HEK293T (cell line): ENCODE measurements at regions not wholly inside any gene's neighbourhood (a gene's known extent, or its start where the extent isn't known, plus 50 kb on each side); places are given as distances from the start of the nearest gene placed in this dataset.
"Not testable (repeated sequence)": the region's sequence is repeated elsewhere in the genome, so short reads cannot be mapped to it uniquely, and the experiment has no call there.

Experiments
- CTCF ChIA-PET: fragments of 350-600 bp; formaldehyde crosslinking; extraction: SDS; loops from one replicate; lab custom pipeline; 2021; ENCODE audit warnings: antibody characterized with exemption, inconsistent platforms; lab: Yijun Ruan, JAX
- POLR2A ChIA-PET: fragments of 350-600 bp; formaldehyde crosslinking; extraction: SDS; loops from one replicate; lab custom pipeline; 2020; ENCODE audit warnings: antibody characterized with exemption, inconsistent platforms; lab: Yijun Ruan, JAX
- DNase-seq: peaks from one replicate; pipeline ENCODE4 v3.0.0; 2012; ENCODE audit warnings: mixed read lengths; ENCODE audit errors: extremely low spot score
- ARNT ChIP-seq: fragments of 450-650 bp; IDR thresholded peaks from 2 replicates; pipeline ENCODE4 v1.6.1; 2017; ENCODE audit warnings: mild to moderate bottlenecking
- BHLHE40 ChIP-seq: fragments of 450-650 bp; IDR thresholded peaks from 2 replicates; pipeline ENCODE4 v1.6.1; 2016; ENCODE audit warnings: mild to moderate bottlenecking, moderate library complexity, borderline replicate concordance
- CTBP1 ChIP-seq: fragments of 450-650 bp; IDR thresholded peaks from 2 replicates; pipeline ENCODE4 v1.6.1; 2016; ENCODE audit warnings: borderline replicate concordance
- ELF4 ChIP-seq: fragments of 450-650 bp; IDR thresholded peaks from 2 replicates; pipeline ENCODE4 v1.6.1; 2017; ENCODE audit warnings: antibody characterized with exemption
- FOXA1 ChIP-seq: fragments of 450-650 bp; IDR thresholded peaks from 2 replicates; pipeline ENCODE4 v1.6.1; 2016; ENCODE audit warnings: mild to moderate bottlenecking
- FOXK2 ChIP-seq: fragments of 450-650 bp; IDR thresholded peaks from 2 replicates; pipeline ENCODE4 v1.6.1; 2016; ENCODE audit warnings: mild to moderate bottlenecking
- FOXM1 ChIP-seq: fragments of 450-650 bp; IDR thresholded peaks from 2 replicates; pipeline ENCODE4 v1.6.1; 2017; ENCODE audit warnings: mild to moderate bottlenecking, borderline replicate concordance
- HDGF ChIP-seq: fragments of 450-650 bp; IDR thresholded peaks from 2 replicates; pipeline ENCODE4 v1.6.1; 2017; ENCODE audit warnings: antibody characterized with exemption, borderline replicate concordance
- L3MBTL2 ChIP-seq: fragments of 450-650 bp; conservative IDR thresholded peaks from 2 replicates; pipeline ENCODE4 v1.6.1; 2016; ENCODE audit warnings: mild to moderate bottlenecking
- LEF1 ChIP-seq: fragments of 450-650 bp; IDR thresholded peaks from 2 replicates; pipeline ENCODE4 v1.6.1; 2017; ENCODE audit warnings: mild to moderate bottlenecking, borderline replicate concordance
- NFRKB ChIP-seq: fragments of 450-650 bp; IDR thresholded peaks from 2 replicates; pipeline ENCODE4 v1.6.1; 2016; ENCODE audit warnings: mild to moderate bottlenecking, moderate library complexity
- PKNOX1 ChIP-seq: fragments of 450-650 bp; IDR thresholded peaks from 2 replicates; pipeline ENCODE4 v1.6.1; 2016
- SP1 ChIP-seq: fragments of 450-650 bp; IDR thresholded peaks from 2 replicates; pipeline ENCODE4 v1.6.1; 2017
- SUZ12 ChIP-seq: fragments of 450-650 bp; IDR thresholded peaks from 2 replicates; pipeline ENCODE4 v1.6.1; 2016; ENCODE audit warnings: mild to moderate bottlenecking
- TARDBP ChIP-seq: fragments of 450-650 bp; IDR thresholded peaks from 2 replicates; pipeline ENCODE4 v1.6.1; 2016
- ZNF384 ChIP-seq: fragments of 450-650 bp; IDR thresholded peaks from 2 replicates; pipeline ENCODE4 v1.6.1; 2016

- ChIA-PET POLR2A (no interaction called here), CTCF (interaction anchor here (0.5 to 0.6 kb wide), 2 partner anchors 17 to 26 kb away, joined by 3 read pairs; no protein-coding TSS in a partner anchor)
- no peak for DNase-seq
These were observed 116.4 kb upstream of the CRHR1 start for GRCh38 chr17:45667591-45668171.

GRCh38 chr17:45668316-45668715 lies 115.8 kb upstream of the CRHR1 start:
- no peak for DNase-seq
- ChIA-PET POLR2A (no interaction called here), CTCF (interaction anchor here (0.6 kb wide), 1 partner anchor 26 kb away, joined by 3 read pairs; no protein-coding TSS in a partner anchor)
- TF ChIP-seq ARNT (no peak), FOXK2 (no peak), FOXA1 (no peak), LEF1 (no peak), SP1 (no peak), ELF4 (no peak), FOXM1 (no peak), SUZ12 (no peak), TARDBP (no peak), NFRKB (no peak), ZNF384 (no peak), PKNOX1 (no peak), L3MBTL2 (no peak), HDGF (no peak), BHLHE40 (no peak), CTBP1 (no peak)

More at GRCh38 chr17:45667591-45668171, 116.4 kb upstream of the CRHR1 start:
- TF ChIP-seq ELF4, result no peak

- TF ChIP-seq FOXA1 (no peak), FOXK2 (no peak), PKNOX1 (no peak), NFRKB (no peak), ARNT (no peak)
- no peak for DNase-seq
- ChIA-PET CTCF (no interaction called here), POLR2A (no interaction called here)
These were observed 111.8 kb upstream of the CRHR1 start for GRCh38 chr17:45672301-45672700.

- ChIA-PET CTCF (no interaction called here), POLR2A (no interaction called here)
- DNase-seq, result no peak
- no peak for TF ChIP-seq PKNOX1
- no peak for TF ChIP-seq HDGF
- TF ChIP-seq BHLHE40, result no peak
- no peak for TF ChIP-seq NFRKB
- TF ChIP-seq TARDBP, result no peak
- no peak for TF ChIP-seq CTBP1
- no peak for TF ChIP-seq FOXK2
- TF ChIP-seq LEF1, result no peak
- no peak for TF ChIP-seq FOXA1
- no peak for TF ChIP-seq ELF4
- TF ChIP-seq ZNF384, result no peak
- no peak for TF ChIP-seq SP1
These were observed 111.3 kb upstream of the CRHR1 start for GRCh38 chr17:45672792-45673191.

GRCh38 chr17:45673759-45674158 lies 110.4 kb upstream of the CRHR1 start:
- POLR2A ChIA-PET, CTCF ChIA-PET, DNase-seq: not testable (repeated sequence)

- POLR2A ChIA-PET, result interaction anchor here (0.6 kb wide), 1 partner anchor 9 kb away, joined by 3 read pairs; no protein-coding TSS in a partner anchor
- CTCF ChIA-PET, result interaction anchor here (0.6 to 0.8 kb wide), 3 partner anchors 22 to 177 kb away, joined by 3 read pairs; no protein-coding TSS in a partner anchor
These were observed 109.1 kb upstream of the CRHR1 start for GRCh38 chr17:45675012-45675411.

More at GRCh38 chr17:45675012-45675411, 109.1 kb upstream of the CRHR1 start:
- TF ChIP-seq FOXK2 (no peak), PKNOX1 (no peak), BHLHE40 (no peak), CTBP1 (no peak), ELF4 (no peak), NFRKB (no peak), L3MBTL2 (no peak), HDGF (no peak), SP1 (no peak), FOXA1 (no peak), SUZ12 (no peak), FOXM1 (no peak), TARDBP (no peak), ZNF384 (no peak), ARNT (no peak), LEF1 (no peak)
- DNase-seq, result no peak
